Stimulated activated naive B cell treated with anti-CD40 and anti-IgM and Interleukin-4, amounts not matched to agents 10 μg/mL and 1 μg/mL and 100 μg/mL, for 72 hours (primary cell): ENCODE measurements at regions not wholly inside any gene's neighbourhood (a gene's known extent, or its start where the extent isn't known, plus 50 kb on each side); places are given as distances from the start of the nearest gene placed in this dataset.
"Not testable (repeated sequence)": the region's sequence is repeated elsewhere in the genome, so short reads cannot be mapped to it uniquely, and the experiment has no call there.

ENCODE experiments used
- ATAC-seq, 2 donors: fragments of 150-1000 bp; cut with Tn5 transposase; replicated peaks; 2 replicates each; pipeline ENCODE4 v1.10.0; 2021; ENCODE audit warnings: moderate library complexity in 1 of 2
- DNase-seq: peaks from one replicate; pipeline ENCODE4 v3.0.0; 2021
- H3K27ac Mint-ChIP-seq: one replicate; pipeline ENCODE4 v1.8.0; 2022; ENCODE audit warnings: mild to moderate bottlenecking, mixed read lengths
- H3K27me3 Mint-ChIP-seq, 2 donors: one replicate each; pipeline ENCODE4 v1.8.0; 2022; ENCODE audit warnings: mixed read lengths in 2 of 2
- H3K36me3 Mint-ChIP-seq, 2 donors: one replicate each; pipeline ENCODE4 v1.8.0; 2022; ENCODE audit warnings: mixed read lengths in 2 of 2, mild to moderate bottlenecking in 1 of 2
- H3K4me1 Mint-ChIP-seq, 2 donors: one replicate each; pipeline ENCODE4 v1.8.0; 2022; ENCODE audit warnings: mixed read lengths in 2 of 2, mild to moderate bottlenecking in 1 of 2
- H3K4me3 Mint-ChIP-seq, 2 donors: one replicate each; pipeline ENCODE4 v1.8.0; 2022; ENCODE audit warnings: mild to moderate bottlenecking in 2 of 2, mixed read lengths in 2 of 2, moderate library complexity in 1 of 2
- H3K9me3 Mint-ChIP-seq, 2 donors: one replicate each; pipeline ENCODE4 v1.8.0; 2022; ENCODE audit warnings: mixed read lengths in 2 of 2, mild to moderate bottlenecking in 1 of 2

GRCh38 chr17:47066841-47067682 is 88.0 kb upstream of the RPRML start:
- peaks cover 22 to 43% of the 10 kb centered on the region in 2 donors for H3K4me1 Mint-ChIP-seq
- peaks cover 0 to 6% of the 10 kb centered on the region in 2 donors for H3K9me3 Mint-ChIP-seq
- H3K4me3 Mint-ChIP-seq: peak overlapping the region; percentile 93 to 99
- peaks cover 23 to 36% of the 10 kb centered on the region in 2 donors for H3K36me3 Mint-ChIP-seq
- no peaks in the 10 kb centered on the region for H3K27me3 Mint-ChIP-seq
- peak; percentile 73 for DNase-seq
- peak overlapping the region; percentile 99 for H3K27ac Mint-ChIP-seq
- ATAC-seq: peak; percentile 99

GRCh38 chr17:47066095-47066494 is 87.0 kb upstream of the RPRML start:
- Mint-ChIP-seq H3K36me3 (peaks cover 23 to 36% of the 10 kb centered on the region in 2 donors), H3K27me3 (no peaks in the 10 kb centered on the region), H3K27ac (peak overlapping the region; percentile 99), H3K4me3 (peak overlapping the region; percentile 93 to 99), H3K9me3 (peaks cover 0 to 6% of the 10 kb centered on the region in 2 donors), H3K4me1 (peaks cover 22 to 34% of the 10 kb centered on the region in 2 donors)
- ATAC-seq (no peak), DNase-seq (no peak)

GRCh38 chr17:47064684-47065083 is 85.6 kb upstream of the RPRML start:
- Mint-ChIP-seq H3K4me3 (no peak overlapping the region), H3K27me3 (no peaks in the 10 kb centered on the region), H3K4me1 (peaks cover 16 to 25% of the 10 kb centered on the region in 2 donors), H3K27ac (no peak overlapping the region), H3K36me3 (peaks cover 21 to 42% of the 10 kb centered on the region in 2 donors), H3K9me3 (peaks cover 0 to 6% of the 10 kb centered on the region in 2 donors)
- DNase-seq (no peak), ATAC-seq (no peak)

- no peak overlapping the region for H3K4me3 Mint-ChIP-seq
- H3K4me1 Mint-ChIP-seq: peaks cover 12 to 20% of the 10 kb centered on the region in 2 donors
- DNase-seq: no peak
- no peaks in the 10 kb centered on the region for H3K27me3 Mint-ChIP-seq
- ATAC-seq: no peak
- peaks cover 18 to 36% of the 10 kb centered on the region in 2 donors for H3K36me3 Mint-ChIP-seq
- peaks cover 0 to 6% of the 10 kb centered on the region in 2 donors for H3K9me3 Mint-ChIP-seq
- no peak overlapping the region for H3K27ac Mint-ChIP-seq
Observed at GRCh38 chr17:47063475-47063874, 84.4 kb upstream of the RPRML start.

GRCh38 chr17:47062851-47063250 is 83.8 kb upstream of the RPRML start:
- Mint-ChIP-seq H3K4me1 (peaks cover 10 to 16% of the 10 kb centered on the region in 2 donors), H3K36me3 (peaks cover 17 to 35% of the 10 kb centered on the region in 2 donors)
- not testable (repeated sequence) for H3K27me3 Mint-ChIP-seq, ATAC-seq, H3K9me3 Mint-ChIP-seq, H3K27ac Mint-ChIP-seq, H3K4me3 Mint-ChIP-seq, DNase-seq

GRCh38 chr17:47060005-47060404 is 81.0 kb upstream of the RPRML start:
- H3K9me3 Mint-ChIP-seq, DNase-seq, H3K27ac Mint-ChIP-seq, H3K27me3 Mint-ChIP-seq, ATAC-seq, H3K4me1 Mint-ChIP-seq, H3K4me3 Mint-ChIP-seq: not testable (repeated sequence)
- peaks cover 24 to 36% of the 10 kb centered on the region in 2 donors for H3K36me3 Mint-ChIP-seq

- Mint-ChIP-seq H3K27ac (peak overlapping the region; percentile 16), H3K36me3 (peaks cover 19 to 31% of the 10 kb centered on the region in 2 donors), H3K4me1 (no peaks in the 10 kb centered on the region), H3K27me3 (no peaks in the 10 kb centered on the region), H3K4me3 (no peak overlapping the region), H3K9me3 (no peaks in the 10 kb centered on the region)
- DNase-seq: no peak
- ATAC-seq: no peak
Observed at GRCh38 chr17:47057830-47058229, 78.8 kb upstream of the RPRML start.

- DNase-seq, ATAC-seq, H3K9me3 Mint-ChIP-seq, H3K27me3 Mint-ChIP-seq, H3K27ac Mint-ChIP-seq, H3K4me1 Mint-ChIP-seq, H3K4me3 Mint-ChIP-seq: not testable (repeated sequence)
- H3K36me3 Mint-ChIP-seq: peaks cover 23 to 33% of the 10 kb centered on the region in 2 donors
Observed at GRCh38 chr17:47057279-47057678, 78.2 kb upstream of the RPRML start.

GRCh38 chr17:47056687-47057086 is 77.6 kb upstream of the RPRML start:
- not testable (repeated sequence) for H3K27me3 Mint-ChIP-seq, H3K27ac Mint-ChIP-seq, ATAC-seq, H3K4me3 Mint-ChIP-seq, H3K9me3 Mint-ChIP-seq, DNase-seq, H3K4me1 Mint-ChIP-seq
- peaks cover 24 to 35% of the 10 kb centered on the region in 2 donors for H3K36me3 Mint-ChIP-seq
